ENCODE measurements at regions not wholly inside any gene's neighbourhood (a gene's known extent, or its start where the extent isn't known, plus 50 kb on each side); places are given as distances from the start of the nearest gene placed in this dataset.
"Not testable (repeated sequence)": the region's sequence is repeated elsewhere in the genome, so short reads cannot be mapped to it uniquely, and the experiment has no call there.

DNA sequence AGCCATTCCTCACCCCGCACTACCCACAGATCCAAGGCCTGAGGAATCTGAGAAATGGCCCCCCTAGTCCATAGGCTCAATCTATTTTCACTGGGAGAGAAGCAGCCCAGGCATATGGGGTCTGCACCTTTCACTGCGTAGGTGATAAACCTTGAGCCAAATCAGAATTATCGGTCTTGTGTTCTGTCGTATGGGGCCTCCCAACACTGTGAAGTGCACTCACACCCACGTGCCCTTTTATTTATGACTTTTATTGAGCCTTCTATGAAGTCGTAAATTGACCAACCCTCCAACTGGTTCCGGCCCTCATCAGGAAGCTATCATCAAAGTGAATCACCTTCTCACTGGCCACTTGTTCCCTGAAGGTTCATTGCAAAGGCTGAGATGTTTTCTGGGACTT lies 259.3 kb downstream of the NPIPA7 start:
- TF ChIP-seq, protein P1, sequence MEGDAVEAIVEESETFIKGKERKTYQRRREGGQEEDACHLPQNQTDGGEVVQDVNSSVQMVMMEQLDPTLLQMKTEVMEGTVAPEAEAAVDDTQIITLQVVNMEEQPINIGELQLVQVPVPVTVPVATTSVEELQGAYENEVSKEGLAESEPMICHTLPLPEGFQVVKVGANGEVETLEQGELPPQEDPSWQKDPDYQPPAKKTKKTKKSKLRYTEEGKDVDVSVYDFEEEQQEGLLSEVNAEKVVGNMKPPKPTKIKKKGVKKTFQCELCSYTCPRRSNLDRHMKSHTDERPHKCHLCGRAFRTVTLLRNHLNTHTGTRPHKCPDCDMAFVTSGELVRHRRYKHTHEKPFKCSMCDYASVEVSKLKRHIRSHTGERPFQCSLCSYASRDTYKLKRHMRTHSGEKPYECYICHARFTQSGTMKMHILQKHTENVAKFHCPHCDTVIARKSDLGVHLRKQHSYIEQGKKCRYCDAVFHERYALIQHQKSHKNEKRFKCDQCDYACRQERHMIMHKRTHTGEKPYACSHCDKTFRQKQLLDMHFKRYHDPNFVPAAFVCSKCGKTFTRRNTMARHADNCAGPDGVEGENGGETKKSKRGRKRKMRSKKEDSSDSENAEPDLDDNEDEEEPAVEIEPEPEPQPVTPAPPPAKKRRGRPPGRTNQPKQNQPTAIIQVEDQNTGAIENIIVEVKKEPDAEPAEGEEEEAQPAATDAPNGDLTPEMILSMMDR (IDR thresholded peaks at IDR 0.05; ENCODE audit: insufficient read depth, low read length, poor library complexity, severe bottlenecking), result not testable (repeated sequence)
- not testable (repeated sequence) for TF ChIP-seq EZH2phosphoT487 (conservative IDR thresholded peaks at IDR 0.05; ENCODE audit: low read length)

All from SU-DHL-6 (cell line).